HepG2 (cell line): ENCODE measurements at regions not wholly inside any gene's neighbourhood (a gene's known extent, or its start where the extent isn't known, plus 50 kb on each side); places are given as distances from the start of the nearest gene placed in this dataset.

Experiments
- ATAC-seq: fragments of 200-7000 bp; cut with Tn5 transposase; 3 replicates; pipeline ENCODE4 v1.9.1; 2020; ENCODE audit warnings: mild to moderate bottlenecking, moderate library complexity
- BruUV-seq: library from RNA; stranded (reverse); fragments of 400-500 nt; replicated peaks from 2 replicates; lab custom pipeline; 2021; lab: Mats Ljungman, UMichigan
- CTCF ChIA-PET: fragments of 300-600 bp; formaldehyde crosslinking; extraction: SDS; loops from one replicate; lab custom pipeline; 2021; ENCODE audit warnings: low total read pairs, inconsistent platforms, low intra/inter-chr PET ratio; lab: Yijun Ruan, JAX
- POLR2A ChIA-PET: fragments of 350-600 bp; sonication (Branson Sonifier 250); formaldehyde crosslinking; loops from one replicate; lab custom pipeline; 2020; ENCODE audit warnings: antibody characterized with exemption, inconsistent platforms; lab: Yijun Ruan, JAX
- DNase-seq: peaks from one replicate; pipeline ENCODE4 v3.0.0-alpha.2; 2015; ENCODE audit warnings: low spot score
- FAIRE-seq: peaks from 3 replicates; lab custom pipeline; 2011; peaks lifted over from hg19 to GRCh38; lab: Jason Lieb, UNC
- H2AFZ ChIP-seq: one replicate; pipeline ENCODE4 v1.6.1; 2011; ENCODE audit warnings: low read length, inconsistent platforms
- H3K27ac ChIP-seq: fragments of 300-600 bp; 3 replicates; pipeline ENCODE4 v1.8.0; 2011; ENCODE audit warnings: mixed run types, mild to moderate bottlenecking, mixed read lengths, low read length, inconsistent platforms; ENCODE audit not compliant: insufficient read depth; ENCODE audit errors: extremely low read length
- H3K27me3 ChIP-seq, 2 experiments: fragments of 200-600 bp in 1 of 2; 2 replicates in 1 of 2; 3 replicates in 1 of 2; pipeline versions ENCODE4 v1.6.0 to v1.8.0; 2011; ENCODE audit warnings: low read length in 2 of 2, mild to moderate bottlenecking in 2 of 2, moderate library complexity in 2 of 2, inconsistent platforms in 1 of 2; ENCODE audit not compliant: insufficient read depth in 2 of 2, control insufficient read depth in 1 of 2
- H3K36me3 ChIP-seq, 2 experiments: fragments of 200-600 bp in 1 of 2; replicated peaks in 1 of 2; 2 replicates in 1 of 2; 3 replicates in 1 of 2; pipeline versions ENCODE4 v1.5.1 to v1.8.0; 2011; ENCODE audit warnings: low read length in 2 of 2, inconsistent platforms in 1 of 2; ENCODE audit not compliant: insufficient read depth in 2 of 2, control insufficient read depth in 1 of 2
- H3K4me1 ChIP-seq: 2 replicates; pipeline ENCODE4 v1.5.1; 2012; ENCODE audit warnings: low read length, inconsistent platforms; ENCODE audit not compliant: insufficient read depth
- H3K4me2 ChIP-seq: 2 replicates; pipeline ENCODE4 v1.6.0; 2011; ENCODE audit warnings: low read depth, low read length, inconsistent platforms
- H3K4me3 ChIP-seq, 3 experiments: fragments of 200-600 bp in 1 of 3; sonication (generic), shearing (Covaris generic) in 1 of 3; replicated peaks in 1 of 3; 2 replicates each; pipeline ENCODE4 v1.5.1; 2011 to 2016; ENCODE audit warnings: low read length in 3 of 3, inconsistent platforms in 2 of 3, low read depth in 2 of 3, mild to moderate bottlenecking in 2 of 3, control low read depth in 1 of 3, mixed read lengths in 1 of 3; ENCODE audit not compliant: insufficient read depth in 1 of 3
- H3K79me2 ChIP-seq: one replicate; pipeline ENCODE4 v1.6.1; 2011; ENCODE audit warnings: low read length, inconsistent platforms; ENCODE audit not compliant: insufficient read depth
- H3K9ac ChIP-seq: 2 replicates; pipeline ENCODE4 v1.6.0; 2011; ENCODE audit warnings: mild to moderate bottlenecking, low read depth, low read length, inconsistent platforms; ENCODE audit not compliant: insufficient read depth
- H3K9me3 ChIP-seq: 2 replicates; pipeline ENCODE4 v1.5.1; 2012; ENCODE audit warnings: mild to moderate bottlenecking, low read length
- H4K20me1 ChIP-seq: 2 replicates; pipeline ENCODE4 v1.6.0; 2011; ENCODE audit warnings: inconsistent platforms, mild to moderate bottlenecking, low read length, moderate library complexity; ENCODE audit not compliant: insufficient read depth
- DPF2 ChIP-seq: sonication (generic); formaldehyde crosslinking; IDR thresholded peaks from 2 replicates; pipeline ENCODE4 v1.4.0; 2020; ENCODE audit warnings: mild to moderate bottlenecking, low read depth, missing genetic modification reagents, borderline replicate concordance
- MAFF ChIP-seq: IDR thresholded peaks from 2 replicates; pipeline ENCODE4 v1.6.1; 2011; ENCODE audit warnings: low read depth, low read length, improper control_type of control experiment
- MAFK ChIP-seq, 2 experiments: IDR thresholded peaks in 1 of 2; conservative IDR thresholded peaks in 1 of 2; 2 replicates each; pipeline ENCODE4 v1.6.1; 2011; ENCODE audit warnings: improper control_type of control experiment in 2 of 2, low read length in 2 of 2
- NFATC3 ChIP-seq: sonication (generic); formaldehyde crosslinking; IDR thresholded peaks from 2 replicates; pipeline ENCODE4 v1.5.1; 2020; ENCODE audit warnings: mild to moderate bottlenecking, missing genetic modification reagents
- RARA ChIP-seq: IDR thresholded peaks from 2 replicates; pipeline ENCODE4 v1.6.1; 2016; ENCODE audit warnings: missing genetic modification reagents, missing compliant biosample characterization
- ZFX ChIP-seq: sonication (generic); formaldehyde crosslinking; IDR thresholded peaks from 2 replicates; pipeline ENCODE4 v1.4.0; 2020; ENCODE audit warnings: mild to moderate bottlenecking, low read depth, missing genetic modification reagents, moderate library complexity
- ZNF776 ChIP-seq: sonication (generic); formaldehyde crosslinking; IDR thresholded peaks from 2 replicates; pipeline ENCODE4 v1.4.0; 2020; ENCODE audit warnings: mild to moderate bottlenecking, missing genetic modification reagents
- WGBS: methylation state at CpG from one replicate; pipeline ENCODE4 v1.1.6; 2017; ENCODE audit warnings: low lambda C conversion rate; 5-methylcytosine and 5-hydroxymethylcytosine counted together
- in situ Hi-C: cut with HindIII; loops from 2 replicates; pipeline ENCODE4 v1.10.0; 2017; ENCODE audit warnings: low pct_unique_long_range_greater_than_20kb; ENCODE audit not compliant: extremely low pct_ligation_motif_present
- intact Hi-C: fragments of 100-400 bp; cut with micrococcal nuclease; formaldehyde crosslinking; loops from one replicate; pipeline ENCODE4 v1.10.0; 2022; ENCODE audit not compliant: unreplicated experiment

- Histone ChIP-seq H3K9me3 (no peaks in the 10 kb centered on the region), H3K9ac (no peak overlapping the region), H3K79me2 (no peaks in the 10 kb centered on the region), H3K4me2 (no peak overlapping the region), H3K4me3 (no peak overlapping the region), H3K27ac (no peak overlapping the region), H4K20me1 (no peaks in the 10 kb centered on the region), H2AFZ (no peak overlapping the region), H3K36me3 (no peaks in the 10 kb centered on the region), H3K27me3 (no peaks in the 10 kb centered on the region), H3K4me1 (no peaks in the 10 kb centered on the region)
- no peak for ATAC-seq
- BruUV-seq, result no TSS peak
- ChIA-PET CTCF (no interaction called here), POLR2A (no interaction called here)
- no peak for FAIRE-seq
- WGBS, result 0% methylated on average over 2 of the region's 2 CpGs
- DNase-seq, result no peak
- intact Hi-C loops, result no loop called here
- in situ Hi-C loops, result no loop called here
- TF ChIP-seq NFATC3 (CRISPR knock-in tag), result no peak
- no peak for TF ChIP-seq RARA (CRISPR knock-in tag)
Observed at GRCh38 chr7:84291756-84292155, 97.2 kb upstream of the SEMA3A start.

- Histone ChIP-seq H3K36me3 (no peaks in the 10 kb centered on the region), H3K4me1 (no peaks in the 10 kb centered on the region), H3K9ac (no peak overlapping the region), H4K20me1 (no peaks in the 10 kb centered on the region), H2AFZ (no peak overlapping the region), H3K4me3 (no peak overlapping the region), H3K4me2 (no peak overlapping the region), H3K27ac (no peak overlapping the region), H3K79me2 (no peaks in the 10 kb centered on the region), H3K27me3 (no peaks in the 10 kb centered on the region), H3K9me3 (no peaks in the 10 kb centered on the region)
- FAIRE-seq (no peak), DNase-seq (no peak), ATAC-seq (no peak)
- intact Hi-C loops, result no loop called here
- in situ Hi-C loops, result no loop called here
- ChIA-PET POLR2A (no interaction called here), CTCF (no interaction called here)
- BruUV-seq, result no TSS peak
- TF ChIP-seq ZFX (CRISPR knock-in tag) (no peak), MAFK (conservative IDR thresholded peaks at IDR 0.05 in 1 of 2, IDR thresholded peaks at IDR 0.05 in 1 of 2; ENCODE audit: low read length in 2 of 2) (peak; percentile 82 to 94; a peak in 3 of 4 replicates), ZNF776 (CRISPR knock-in tag) (no peak), DPF2 (CRISPR knock-in tag) (no peak), MAFF (peak; percentile 91)
- 24% methylated on average over 2 of the region's 2 CpGs for WGBS
Observed at GRCh38 chr7:84283798-84284197, 89.2 kb upstream of the SEMA3A start.
